Middle frontal gyrus (tissue), 1 donor: ENCODE measurements at regions not wholly inside any gene's neighbourhood (a gene's known extent, or its start where the extent isn't known, plus 50 kb on each side); places are given as distances from the start of the nearest gene placed in this dataset.
"Not testable (repeated sequence)": the region's sequence is repeated elsewhere in the genome, so short reads cannot be mapped to it uniquely, and the experiment has no call there.

Experiments used
- DNase-seq: peaks from one replicate; pipeline ENCODE4 v3.0.0-alpha.2; 2015; ENCODE audit warnings: low spot score; ENCODE audit errors: extremely low spot score

GRCh38 chr13:83496501-83496900 lies 385.8 kb downstream of the SLITRK1 start:
- DNase-seq, result no peak

GRCh38 chr13:83485101-83485500 lies 397.2 kb downstream of the SLITRK1 start:
- no peak for DNase-seq

GRCh38 chr13:83471011-83471410 lies 411.3 kb downstream of the SLITRK1 start:
- DNase-seq, result no peak

GRCh38 chr13:83470133-83470797 lies 412.0 kb downstream of the SLITRK1 start:
- no peak for DNase-seq

- DNase-seq, result no peak
These were observed 428.6 kb downstream of the SLITRK1 start for GRCh38 chr13:83453723-83454122.

GRCh38 chr13:83453300-83453699 lies 429.0 kb downstream of the SLITRK1 start:
- DNase-seq, result no peak

- no peak for DNase-seq
These were observed 429.9 kb downstream of the SLITRK1 start for GRCh38 chr13:83452292-83452950.

- DNase-seq, result no peak
These were observed 431.7 kb downstream of the SLITRK1 start for GRCh38 chr13:83450591-83450990.

GRCh38 chr13:83449668-83450395 lies 432.4 kb downstream of the SLITRK1 start:
- DNase-seq, result no peak

- no peak for DNase-seq
These were observed 441.8 kb downstream of the SLITRK1 start for GRCh38 chr13:83440465-83440864.

GRCh38 chr13:83439464-83439863 lies 442.8 kb downstream of the SLITRK1 start:
- DNase-seq, result not testable (repeated sequence)

- DNase-seq, result no peak
These were observed 458.4 kb downstream of the SLITRK1 start for GRCh38 chr13:83423861-83424260.

- DNase-seq, result no peak
These were observed 458.9 kb downstream of the SLITRK1 start for GRCh38 chr13:83423381-83423780.

- no peak for DNase-seq
These were observed 467.9 kb downstream of the SLITRK1 start for GRCh38 chr13:83414393-83414792.

- no peak for DNase-seq
These were observed 495.7 kb downstream of the SLITRK1 start for GRCh38 chr13:83386609-83387008.

GRCh38 chr13:83378908-83379307 lies 503.4 kb downstream of the SLITRK1 start:
- no peak for DNase-seq

- no peak for DNase-seq
These were observed 504.8 kb downstream of the SLITRK1 start for GRCh38 chr13:83377491-83377890.

GRCh38 chr13:83372786-83373185 lies 509.5 kb downstream of the SLITRK1 start:
- no peak for DNase-seq

GRCh38 chr13:83365723-83366122 lies 516.6 kb downstream of the SLITRK1 start:
- DNase-seq, result no peak

- no peak for DNase-seq
These were observed 527.2 kb downstream of the SLITRK1 start for GRCh38 chr13:83355041-83355440.

- DNase-seq, result no peak
These were observed 529.9 kb downstream of the SLITRK1 start for GRCh38 chr13:83352391-83352790.

GRCh38 chr13:83350569-83350968 lies 531.7 kb downstream of the SLITRK1 start:
- DNase-seq, result no peak
